ENCODE measurements at regions not wholly inside any gene's neighbourhood (a gene's known extent, or its start where the extent isn't known, plus 50 kb on each side); places are given as distances from the start of the nearest gene placed in this dataset.

GRCh38 chr18:30852541-30852940 lies 190.0 kb downstream of the DSC3 start:
- Histone ChIP-seq H3K4me2 (ENCODE audit: insufficient read depth in 1 of 2, low read depth in 2 of 2, low read length in 2 of 2) (no peak overlapping the region), H3K14ac (ENCODE audit: insufficient read length) (no peak overlapping the region), H2BK5ac (ENCODE audit: low read depth, low read length) (no peak overlapping the region), H3K4me3 (ENCODE audit: extremely low read depth in 1 of 4, insufficient read depth in 2 of 4, low read depth in 3 of 4, low read length in 4 of 4) (no peak overlapping the region), H3K36me3 (ENCODE audit: control insufficient read depth in 2 of 4, insufficient read depth in 4 of 4, low read length in 3 of 4) (no peaks in the 10 kb centered on the region), H3K79me2 (ENCODE audit: control insufficient read depth in 1 of 2, insufficient read depth in 2 of 2, low read length in 2 of 2) (no peaks in the 10 kb centered on the region), H3K56ac (replicated peaks; ENCODE audit: insufficient read length, low read depth, low read length) (no peak overlapping the region), H3K4me1 (replicated peaks in 1 of 4; ENCODE audit: control insufficient read depth in 3 of 4, insufficient read depth in 4 of 4, low read length in 3 of 4) (no peaks in the 10 kb centered on the region; a peak in 1 of 7 replicates), H3K27ac (ENCODE audit: low read depth, low read length) (no peak overlapping the region), H4K5ac (ENCODE audit: insufficient read length, low read depth, low read length) (no peak overlapping the region), H4K8ac (ENCODE audit: extremely low read depth, insufficient read depth, low read length) (no peak overlapping the region), H3K79me1 (ENCODE audit: low read depth, low read length) (no peaks in the 10 kb centered on the region), H2BK12ac (ENCODE audit: low read depth, low read length) (no peak overlapping the region), H3K23me2 (ENCODE audit: low read depth, low read length) (no peaks in the 10 kb centered on the region), H3K23ac (ENCODE audit: insufficient read length) (no peak overlapping the region), H3K9me3 (ENCODE audit: insufficient read depth in 2 of 2, low read depth in 1 of 2, low read length in 1 of 2) (0 out of 4 replicates have a peak, but pooled peaks cover 0 to 5% of the 10 kb centered on the region in 2 experiments), H3K4ac (replicated peaks; ENCODE audit: insufficient read length, low read depth, low read length) (no peak overlapping the region), H2BK15ac (ENCODE audit: low read length) (no peak overlapping the region), H2AK5ac (ENCODE audit: low read depth, low read length) (no peak overlapping the region), H2BK120ac (replicated peaks; ENCODE audit: low read depth, low read length) (no peak overlapping the region), H2BK20ac (ENCODE audit: low read length) (no peak overlapping the region), H4K91ac (replicated peaks; ENCODE audit: insufficient read length, low read length) (no peak overlapping the region), H3K27me3 (replicated peaks in 1 of 4; ENCODE audit: control insufficient read depth in 3 of 4, extremely low read depth in 1 of 4, insufficient read depth in 3 of 4, low read length in 3 of 4) (no peaks in the 10 kb centered on the region), H2AFZ (ENCODE audit: low read length) (no peak overlapping the region), H4K20me1 (replicated peaks in 1 of 2; ENCODE audit: control insufficient read depth in 1 of 2, insufficient read depth in 2 of 2, low read length in 2 of 2) (no peaks in the 10 kb centered on the region), H3K18ac (ENCODE audit: extremely low read depth, low read length) (no peak overlapping the region), H3K9ac (replicated peaks in 1 of 4; ENCODE audit: extremely low read depth in 1 of 4, low read depth in 3 of 4, low read length in 3 of 4) (no peak overlapping the region)
- POLR2A ChIA-PET (ENCODE audit: partially characterized antibody): no interaction called here
- DNase-seq (ENCODE audit: low read depth in 1 of 2, low spot score in 2 of 2) (no peak), FAIRE-seq (no peak)
- 84% methylated on average over 2 of the region's 2 CpGs; no CpG with 5 or more reads in 1 of the 2 experiments for WGBS, 2 experiments (ENCODE audit: extremely low coverage in 1 of 2, insufficient coverage in 1 of 2, insufficient read length in 1 of 2, insufficient replicate concordance in 2 of 2, low coverage in 1 of 2, low lambda C conversion rate in 2 of 2, missing lambda C conversion rate in 1 of 2)
- TF ChIP-seq EP300 (IDR thresholded peaks at IDR 0.05; ENCODE audit: borderline replicate concordance in 1 of 2, low read depth in 2 of 2, low read length in 2 of 2) (no peak), USF2 (IDR thresholded peaks at IDR 0.05; ENCODE audit: low read length) (no peak), SAP30 (IDR thresholded peaks at IDR 0.05; ENCODE audit: insufficient read depth, insufficient replicate concordance, low read length) (no peak), CHD1 (IDR thresholded peaks at IDR 0.05; ENCODE audit: low read depth, low read length) (no peak), CHD2 (IDR thresholded peaks at IDR 0.05; ENCODE audit: low read length) (no peak), CTBP2 (IDR thresholded peaks at IDR 0.05; ENCODE audit: borderline replicate concordance, insufficient read depth, insufficient read length, low read length) (no peak), BACH1 (IDR thresholded peaks at IDR 0.05; ENCODE audit: low read length) (no peak)
- TF ChIP-seq, protein P1, sequence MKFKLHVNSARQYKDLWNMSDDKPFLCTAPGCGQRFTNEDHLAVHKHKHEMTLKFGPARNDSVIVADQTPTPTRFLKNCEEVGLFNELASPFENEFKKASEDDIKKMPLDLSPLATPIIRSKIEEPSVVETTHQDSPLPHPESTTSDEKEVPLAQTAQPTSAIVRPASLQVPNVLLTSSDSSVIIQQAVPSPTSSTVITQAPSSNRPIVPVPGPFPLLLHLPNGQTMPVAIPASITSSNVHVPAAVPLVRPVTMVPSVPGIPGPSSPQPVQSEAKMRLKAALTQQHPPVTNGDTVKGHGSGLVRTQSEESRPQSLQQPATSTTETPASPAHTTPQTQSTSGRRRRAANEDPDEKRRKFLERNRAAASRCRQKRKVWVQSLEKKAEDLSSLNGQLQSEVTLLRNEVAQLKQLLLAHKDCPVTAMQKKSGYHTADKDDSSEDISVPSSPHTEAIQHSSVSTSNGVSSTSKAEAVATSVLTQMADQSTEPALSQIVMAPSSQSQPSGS (IDR thresholded peaks at IDR 0.05; ENCODE audit: low read length): no peak
- CTCF ChIA-PET (ENCODE audit: partially characterized antibody): interaction anchor here (1.1 kb wide), 1 partner anchor 13 kb away, joined by 3 read pairs; no protein-coding TSS in a partner anchor
